Activated CD8-positive, alpha-beta memory T cell treated with anti-CD3 and anti-CD28 coated beads, Interleukin-2, amount 50 U/mL, for 4 hours (primary cell): ENCODE measurements at regions not wholly inside any gene's neighbourhood (a gene's known extent, or its start where the extent isn't known, plus 50 kb on each side); places are given as distances from the start of the nearest gene placed in this dataset.
"Not testable (repeated sequence)": the region's sequence is repeated elsewhere in the genome, so short reads cannot be mapped to it uniquely, and the experiment has no call there.

Source experiments
- DNase-seq: peaks from one replicate; pipeline ENCODE4 v3.0.0-alpha.2; 2020

DNA sequence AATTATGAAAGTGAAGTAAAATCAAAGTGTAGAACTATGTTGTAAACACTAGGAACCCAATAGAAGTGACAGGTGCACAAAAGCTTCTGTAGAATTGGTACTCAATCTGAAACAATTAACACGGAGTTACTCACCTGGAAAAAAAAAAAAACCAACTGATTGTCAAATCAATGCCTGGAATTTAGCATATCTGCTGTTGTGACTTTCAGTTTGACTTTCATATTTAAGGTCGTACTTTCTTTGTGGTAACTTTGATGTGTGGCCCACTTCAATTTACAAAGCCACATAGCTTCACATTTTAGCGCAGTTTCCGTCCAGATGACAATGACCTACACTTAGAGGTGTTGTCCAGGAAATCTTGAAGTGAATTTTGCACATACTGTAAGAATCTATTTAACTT is 1124.9 kb downstream of the STIM2 start:
- no peak for DNase-seq

DNA sequence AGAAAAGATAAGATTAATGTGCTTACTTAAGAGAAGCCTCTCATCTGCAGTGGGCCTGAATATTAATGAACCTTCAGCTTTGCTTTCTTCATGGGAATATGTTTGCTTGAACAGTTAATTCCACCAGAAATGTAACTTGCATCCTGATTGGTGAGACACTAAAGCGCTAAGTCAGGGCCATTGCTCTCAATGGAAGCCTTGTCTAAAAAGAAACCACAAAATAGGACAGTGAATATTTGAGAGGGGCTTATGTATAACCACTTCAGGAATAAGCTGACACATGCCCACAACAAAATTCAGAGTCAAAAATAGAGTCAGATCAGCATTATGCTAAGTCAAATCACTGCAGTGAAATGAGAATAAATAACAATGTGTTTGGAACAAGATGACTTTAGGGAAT is 1125.8 kb downstream of the STIM2 start:
- no peak for DNase-seq

DNA sequence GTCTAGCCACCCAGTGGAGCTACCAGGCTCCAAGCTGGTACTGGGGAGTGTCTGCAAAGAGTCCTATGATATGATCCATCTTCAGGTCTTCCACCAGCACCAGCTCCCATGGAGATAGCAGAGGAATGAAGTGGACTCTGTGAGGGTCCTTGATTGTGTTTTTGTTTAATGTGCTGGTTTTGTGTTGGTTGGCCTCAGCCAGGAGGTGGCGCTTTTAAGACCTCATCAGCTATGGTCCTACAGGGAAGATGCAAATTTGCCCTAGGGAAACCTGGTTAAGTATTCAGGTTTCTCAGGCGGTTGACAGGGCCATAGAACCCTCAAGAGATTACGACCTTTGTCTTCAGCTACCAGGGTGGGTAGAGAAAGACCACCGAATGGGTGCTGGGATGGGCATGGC is 1141.1 kb downstream of the STIM2 start:
- no peak for DNase-seq

DNA sequence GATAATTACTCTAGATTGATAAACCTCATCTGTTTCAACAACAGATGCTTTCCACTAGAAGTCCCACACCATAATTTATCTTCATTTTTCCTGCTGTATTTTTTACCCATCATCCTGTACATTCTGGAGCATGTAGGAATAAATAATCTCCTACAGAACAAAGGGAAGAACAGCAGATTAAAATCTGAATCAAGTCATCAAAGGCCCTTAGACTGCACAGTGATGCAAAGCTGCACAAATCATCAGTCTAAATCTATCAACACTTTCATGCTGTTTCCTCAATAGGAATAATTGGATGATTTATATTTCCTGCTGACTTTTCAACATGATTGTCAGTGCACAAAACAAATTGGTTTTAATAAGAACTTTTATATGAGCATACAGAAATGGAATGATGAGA is 1143.9 kb downstream of the STIM2 start:
- DNase-seq = no peak

DNA sequence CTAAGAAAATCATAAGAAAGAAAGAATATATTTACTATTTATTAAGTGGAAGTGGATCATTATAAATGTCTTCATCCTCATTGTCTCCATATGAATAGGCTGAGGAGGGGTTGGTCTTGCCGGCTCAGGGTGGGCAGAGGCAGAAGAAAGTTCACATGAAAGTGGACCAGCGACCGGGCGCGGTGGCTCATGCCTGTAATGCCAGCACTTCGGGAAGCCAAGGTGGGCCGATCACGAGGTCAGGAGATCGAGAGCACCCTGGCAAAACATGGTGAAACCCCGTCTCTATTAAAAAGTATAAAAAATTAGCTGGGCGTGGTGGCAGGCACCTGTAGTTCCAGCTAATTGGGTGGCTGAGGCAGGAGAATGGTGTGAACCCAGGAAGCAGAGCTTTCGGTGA is 1145.4 kb downstream of the STIM2 start:
- no peak for DNase-seq

DNA sequence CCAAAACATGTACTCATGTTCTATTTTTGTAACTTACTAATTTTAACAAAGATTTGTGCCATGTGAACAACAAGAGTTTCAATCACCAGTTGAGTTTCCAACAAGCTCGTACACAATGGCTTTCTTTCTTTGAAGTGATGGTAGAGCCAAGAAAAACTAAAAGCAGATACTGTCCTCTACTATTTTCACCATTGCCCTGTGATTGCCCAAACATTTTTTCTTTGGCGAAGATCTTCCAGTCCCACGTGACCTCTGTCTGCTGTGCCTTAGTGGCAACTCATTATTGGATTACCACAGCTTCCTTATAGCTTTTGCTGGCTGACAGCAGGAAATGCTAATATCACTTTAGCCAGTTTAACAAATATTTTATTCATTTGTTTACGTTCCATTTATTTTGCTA is 1147.1 kb downstream of the STIM2 start:
- DNase-seq = no peak

DNA sequence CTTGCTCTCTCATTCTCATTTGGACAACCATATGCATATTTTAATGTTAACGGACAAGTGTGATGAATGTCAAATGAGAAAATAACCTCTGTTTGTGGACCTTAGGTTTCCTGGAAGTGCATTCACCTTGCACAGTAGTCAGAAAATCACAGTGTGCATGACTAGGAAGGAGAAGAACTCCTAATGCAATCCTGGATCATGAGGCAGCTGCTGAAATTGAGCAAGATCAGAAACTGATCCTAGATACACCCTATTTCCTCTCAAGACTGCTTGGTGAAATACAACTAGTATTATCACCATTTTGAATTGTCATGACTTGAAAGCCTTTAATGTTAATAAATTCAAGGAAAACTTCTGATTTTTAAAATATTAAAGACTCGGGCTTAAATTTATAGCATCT is 1148.9 kb downstream of the STIM2 start:
- DNase-seq = no peak

DNA sequence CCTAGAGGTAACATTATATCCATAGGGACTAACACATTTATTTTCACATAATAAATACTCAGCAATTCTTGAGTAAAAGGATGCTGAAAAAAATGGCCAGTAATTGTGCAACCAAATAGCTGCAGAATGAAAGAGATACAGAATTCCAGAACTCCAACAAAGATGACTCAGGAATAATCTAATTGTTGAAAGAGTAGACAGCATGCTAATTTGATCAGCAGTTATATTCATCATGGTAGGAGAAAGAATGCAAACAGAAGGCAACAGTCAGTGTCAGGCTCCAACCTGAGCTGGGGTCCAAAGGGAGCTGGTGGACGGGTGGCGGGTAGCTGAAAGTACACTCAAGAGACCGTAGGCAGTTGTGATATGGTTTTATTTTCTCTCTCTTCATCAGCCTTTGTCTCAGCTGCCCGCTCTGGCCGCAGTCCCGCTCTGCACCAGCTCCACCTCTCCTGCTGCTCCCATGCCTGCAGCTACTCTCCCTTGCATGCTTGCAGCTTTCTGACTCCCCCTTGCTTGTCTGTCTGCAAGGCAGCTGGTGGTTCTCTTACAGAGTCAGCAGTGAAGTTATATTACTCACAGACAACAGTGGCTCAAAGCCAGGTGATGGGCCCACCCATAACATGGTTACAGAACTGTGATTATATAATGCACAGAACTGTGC is 1150.1 kb downstream of the STIM2 start:
- no peak for DNase-seq

DNA sequence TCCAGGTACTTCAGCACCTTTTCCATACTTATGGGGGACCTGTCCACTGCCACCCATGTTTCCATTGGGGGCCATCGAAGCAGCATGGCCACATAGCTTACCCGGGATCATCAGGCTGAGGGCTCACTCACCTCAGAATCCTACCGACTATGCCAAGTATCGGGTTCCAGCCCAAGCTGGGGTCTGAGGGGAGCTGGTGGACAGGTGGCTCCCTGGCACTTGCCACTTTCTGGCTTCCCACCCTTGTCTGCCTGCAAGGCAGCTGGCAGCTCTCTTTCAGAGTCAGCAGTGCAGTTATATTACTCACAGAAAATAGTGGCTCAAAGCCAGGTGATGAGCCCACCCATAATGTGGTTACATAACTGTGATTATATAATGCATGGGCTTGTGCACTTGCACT is 1153.8 kb downstream of the STIM2 start:
- DNase-seq = no peak

DNA sequence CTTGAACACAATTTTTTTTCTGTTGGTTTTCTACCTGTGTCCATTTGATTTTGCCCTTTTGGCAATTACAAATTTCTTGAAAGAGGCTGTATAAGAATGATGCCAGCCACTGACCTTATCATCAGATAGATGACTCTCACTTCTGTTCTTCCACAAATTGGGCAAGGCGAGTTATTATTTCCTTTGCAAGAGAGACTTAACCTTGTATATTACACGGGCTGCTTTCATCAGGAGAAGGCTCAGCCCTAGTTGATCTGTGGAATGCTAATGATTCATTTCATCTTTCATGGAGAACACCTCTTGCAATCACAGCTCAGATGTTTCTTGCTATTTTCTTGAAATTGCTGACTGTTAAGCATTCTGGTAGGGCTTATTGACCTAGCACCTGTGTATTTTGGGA is 1155.4 kb downstream of the STIM2 start:
- no peak for DNase-seq

DNA sequence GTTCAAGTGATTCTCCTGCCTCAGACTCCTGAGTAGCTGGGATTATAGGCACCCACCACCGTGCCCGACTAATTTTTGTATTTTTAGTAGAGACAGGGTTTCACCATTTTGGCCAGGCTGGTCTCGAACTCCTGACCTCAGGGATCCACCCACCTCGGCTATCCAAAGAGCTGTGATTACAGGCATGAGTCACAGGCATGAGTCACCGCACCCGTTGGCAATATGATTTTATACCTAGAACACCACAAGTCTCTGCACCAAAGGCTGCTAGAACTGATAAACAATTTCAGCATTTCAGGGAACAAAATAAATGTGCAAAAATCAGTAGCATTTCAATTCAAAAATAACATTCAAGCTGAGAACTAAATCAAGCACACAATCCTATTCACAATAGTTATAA is 1177.6 kb downstream of the STIM2 start:
- not testable (repeated sequence) for DNase-seq

DNA sequence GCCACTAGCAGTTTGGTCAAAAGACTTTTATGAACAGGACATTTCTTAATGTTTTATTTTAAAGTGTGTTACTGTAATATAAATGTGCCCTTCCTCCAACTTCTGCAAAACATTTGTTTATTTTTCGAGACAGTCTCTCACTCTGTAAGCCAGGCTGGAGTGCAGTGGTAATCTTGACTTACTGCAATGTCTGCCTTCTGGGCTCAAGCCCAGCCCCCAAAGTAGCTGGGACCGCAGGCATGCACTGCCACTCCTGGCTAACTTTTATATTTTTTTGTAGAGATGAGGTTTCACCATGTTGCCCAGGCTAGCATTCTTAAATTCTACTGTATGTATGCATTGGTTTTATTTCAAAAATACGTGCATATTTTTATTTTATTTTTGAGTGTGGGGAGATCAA is 1201.9 kb downstream of the STIM2 start:
- DNase-seq = no peak

DNA sequence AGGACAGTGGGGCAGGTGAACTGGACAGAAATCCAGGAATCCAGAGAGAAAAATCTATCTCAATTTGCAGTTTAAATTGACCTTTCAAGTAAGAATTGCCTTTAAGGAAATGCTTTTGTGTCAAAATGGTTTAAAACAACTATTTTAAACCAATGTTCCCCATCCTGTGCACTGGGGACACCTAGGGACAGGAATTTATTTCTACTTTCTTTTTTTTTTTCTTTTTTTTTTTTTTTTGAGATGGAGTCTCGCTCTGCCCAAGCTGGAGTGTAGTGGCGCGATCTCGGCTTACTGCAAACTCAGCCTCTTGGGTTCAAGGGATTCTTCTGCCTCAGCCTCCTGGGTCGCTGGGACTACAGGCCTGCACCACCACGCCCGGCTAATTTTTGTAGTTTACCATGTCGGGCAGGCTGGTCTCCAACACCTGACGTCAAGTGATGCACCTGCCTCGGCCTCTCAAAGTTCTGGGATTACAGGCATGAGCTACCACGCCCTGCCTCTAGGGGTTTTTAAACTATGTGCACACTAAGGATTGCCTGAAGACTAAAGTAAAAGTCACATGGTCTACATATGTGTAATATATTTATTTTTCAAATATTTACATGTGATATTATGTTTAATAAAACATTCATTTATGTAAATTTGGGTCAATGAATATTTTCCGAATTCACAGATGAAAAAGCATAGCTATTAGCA is 1213.4 kb downstream of the STIM2 start:
- no peak for DNase-seq

DNA sequence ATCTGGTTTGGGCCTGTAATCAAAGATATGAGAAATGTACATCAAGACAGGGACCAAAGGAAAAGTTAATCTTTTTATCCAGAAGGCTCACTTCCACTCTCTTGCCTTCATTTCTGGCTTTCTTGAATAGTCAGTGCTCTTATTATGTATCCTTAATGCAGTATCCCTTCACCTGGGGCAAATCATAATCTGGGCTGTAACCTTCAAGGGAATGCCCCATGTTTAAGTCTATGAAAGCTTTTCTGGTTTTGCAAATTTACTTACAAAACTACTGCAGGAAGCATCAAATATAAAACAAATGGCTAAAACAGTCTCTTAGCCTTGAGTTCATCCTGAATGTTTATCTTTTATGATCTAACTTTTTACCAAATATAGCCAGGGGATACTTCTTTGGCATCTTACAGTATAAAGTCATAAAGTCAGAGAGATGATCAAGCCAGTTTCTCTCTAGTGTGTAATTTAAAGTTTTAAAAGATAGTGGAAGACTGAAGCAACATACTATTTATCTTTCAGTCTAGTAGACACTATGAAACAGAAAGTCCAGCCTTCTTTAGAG is 1214.8 kb downstream of the STIM2 start:
- no peak for DNase-seq

DNA sequence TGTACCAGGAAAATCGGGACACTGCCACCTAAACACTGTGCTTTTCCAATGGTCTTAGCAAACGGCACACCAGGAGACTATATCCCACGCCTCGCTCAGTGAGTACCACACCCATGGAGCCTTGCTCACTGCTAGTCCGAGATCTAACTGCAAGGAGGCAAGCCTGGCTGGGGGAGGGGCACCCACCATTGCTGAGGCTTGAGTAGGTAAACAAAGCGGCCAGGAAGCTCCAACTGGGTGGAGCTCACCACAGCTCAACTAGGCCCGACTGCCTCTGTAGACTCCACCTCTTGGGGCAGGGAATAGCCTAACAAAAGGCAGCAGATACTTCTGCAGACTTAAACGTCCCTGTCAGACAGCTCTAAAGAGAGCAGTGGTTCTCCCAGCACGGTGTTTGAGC is 1216.6 kb downstream of the STIM2 start:
- not testable (repeated sequence) for DNase-seq

DNA sequence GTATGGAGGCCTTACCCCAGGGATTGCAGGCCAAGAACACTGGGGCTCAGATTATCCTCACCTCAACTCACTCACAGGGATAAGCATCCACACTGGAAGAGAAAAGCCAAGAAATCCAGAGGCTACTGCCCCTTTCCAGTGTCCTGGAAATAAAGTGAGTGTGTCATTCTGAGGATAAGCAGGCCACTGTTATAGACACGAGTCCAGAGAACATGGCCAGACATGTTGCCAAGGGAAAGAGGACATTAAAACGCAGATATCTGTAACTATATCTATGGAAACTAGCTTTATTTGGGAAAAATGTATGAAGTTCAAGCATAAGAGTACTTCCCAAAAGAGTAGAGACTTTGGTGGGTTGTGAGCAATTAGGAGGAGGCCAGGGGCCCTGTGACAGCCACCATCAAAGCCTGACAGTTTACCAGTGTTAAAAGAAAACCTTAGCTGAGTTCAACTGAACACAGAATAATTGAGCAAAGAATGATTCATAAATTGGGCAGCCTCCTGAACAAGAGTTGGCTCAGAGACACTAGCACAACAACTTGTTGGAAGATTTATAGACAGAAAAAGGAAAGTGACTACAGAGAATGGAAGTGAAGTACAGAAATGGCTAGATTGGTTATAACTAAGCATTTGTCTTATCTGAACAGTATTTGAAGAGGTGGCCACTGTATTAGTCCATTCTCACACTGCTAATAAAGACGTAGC is 1222.2 kb downstream of the STIM2 start:
- no peak for DNase-seq

DNA sequence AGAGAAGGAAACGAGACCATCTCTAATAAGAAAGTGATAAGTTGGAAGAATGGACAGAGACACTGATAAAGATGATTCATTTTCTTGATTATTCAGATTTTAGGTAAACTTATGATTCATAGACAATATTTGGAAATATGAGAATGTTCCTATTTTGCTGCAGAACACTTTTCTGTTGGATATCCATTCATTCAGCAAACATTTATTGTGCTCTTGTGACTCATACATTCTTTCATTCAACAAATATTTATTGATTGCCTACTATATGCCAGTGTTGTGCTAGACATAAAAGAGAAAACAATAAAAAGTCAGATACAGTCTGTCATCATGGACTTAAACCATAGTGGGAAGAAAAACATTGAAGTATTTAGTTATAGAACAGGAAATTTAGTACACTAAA is 1232.0 kb downstream of the STIM2 start:
- DNase-seq = no peak

DNA sequence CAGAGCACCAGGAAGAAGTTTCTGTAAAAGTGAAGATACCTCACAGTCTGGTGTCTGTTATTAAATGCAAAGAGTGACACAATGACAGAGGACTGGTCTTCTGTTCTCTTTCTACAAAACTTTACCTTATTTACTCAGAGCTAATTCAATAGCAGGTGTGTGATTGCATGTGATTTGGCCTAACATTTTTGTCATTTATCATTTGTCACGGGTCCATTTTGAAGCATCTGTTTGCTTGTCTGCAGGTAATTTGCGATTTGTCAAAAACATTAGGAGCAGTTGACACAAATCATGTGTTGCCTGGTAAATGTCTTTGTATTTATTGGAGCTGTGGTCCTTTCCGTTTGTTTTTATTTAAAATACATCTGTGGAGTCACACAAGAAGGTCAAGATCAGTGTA is 1232.4 kb downstream of the STIM2 start:
- DNase-seq = no peak

DNA sequence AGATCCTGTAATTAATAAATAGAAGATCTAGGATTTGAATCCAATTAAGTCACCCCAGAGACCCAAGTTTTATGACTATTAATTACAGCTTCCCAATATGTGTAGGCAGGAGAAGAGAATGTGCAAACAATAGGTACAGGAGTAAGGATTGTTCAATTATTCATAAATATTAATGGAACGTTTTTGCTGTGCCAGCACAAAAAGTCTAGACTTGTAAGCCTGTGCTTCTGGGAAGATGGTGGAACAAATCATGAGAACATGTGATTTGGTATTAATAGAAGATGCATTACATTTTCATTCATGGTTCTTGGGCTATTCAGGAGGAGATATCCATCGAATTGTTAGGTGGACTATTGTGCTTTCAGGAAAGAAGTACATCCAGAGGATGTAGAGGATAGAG is 1240.9 kb downstream of the STIM2 start:
- DNase-seq = no peak

DNA sequence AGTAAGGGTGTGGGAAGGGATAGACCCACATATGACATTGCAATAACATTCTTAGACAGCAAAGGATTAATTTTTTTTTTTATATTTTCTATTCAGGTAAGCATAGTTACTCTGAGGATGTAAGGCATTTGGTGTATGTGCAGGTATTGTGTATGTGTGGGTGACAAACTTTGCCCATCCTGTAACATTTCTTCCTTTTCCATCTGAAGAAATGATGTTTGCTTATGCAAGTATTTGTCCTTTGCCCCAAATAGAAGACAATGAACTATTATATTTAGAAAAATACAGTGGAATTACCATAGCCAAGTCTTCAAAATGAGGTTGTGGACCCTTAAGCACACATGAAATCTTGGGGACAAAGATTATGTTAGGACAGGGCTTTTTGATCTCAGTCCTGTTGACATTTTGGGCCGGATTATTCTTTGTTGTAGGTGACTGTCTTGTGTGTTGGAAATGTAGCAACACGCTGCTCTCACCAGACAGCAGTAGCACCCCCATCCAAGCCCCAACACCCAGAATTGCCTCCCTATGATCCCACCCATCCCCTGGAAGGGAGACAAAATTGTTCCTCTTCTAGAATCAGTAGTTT is 1244.7 kb downstream of the STIM2 start:
- DNase-seq = no peak

DNA sequence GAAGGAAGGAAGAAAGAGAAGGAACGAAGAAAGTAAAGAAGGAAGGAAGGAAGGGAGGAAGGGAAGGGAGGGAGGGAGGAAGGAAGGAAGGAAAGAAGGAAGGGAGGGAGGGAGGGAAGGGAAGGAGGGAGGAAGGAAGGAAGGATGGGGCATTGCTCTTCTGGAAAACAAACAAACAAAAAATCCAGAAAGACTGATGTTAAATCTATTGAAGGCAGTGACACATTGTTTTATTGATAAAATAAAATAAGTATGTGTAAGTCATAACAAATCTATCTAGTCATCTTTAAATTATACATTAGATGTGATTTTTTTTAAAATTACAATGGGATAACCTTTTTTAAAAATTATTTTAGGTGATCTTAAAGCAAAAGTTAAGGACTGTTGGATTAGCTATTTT is 1245.5 kb downstream of the STIM2 start:
- DNase-seq = no peak

DNA sequence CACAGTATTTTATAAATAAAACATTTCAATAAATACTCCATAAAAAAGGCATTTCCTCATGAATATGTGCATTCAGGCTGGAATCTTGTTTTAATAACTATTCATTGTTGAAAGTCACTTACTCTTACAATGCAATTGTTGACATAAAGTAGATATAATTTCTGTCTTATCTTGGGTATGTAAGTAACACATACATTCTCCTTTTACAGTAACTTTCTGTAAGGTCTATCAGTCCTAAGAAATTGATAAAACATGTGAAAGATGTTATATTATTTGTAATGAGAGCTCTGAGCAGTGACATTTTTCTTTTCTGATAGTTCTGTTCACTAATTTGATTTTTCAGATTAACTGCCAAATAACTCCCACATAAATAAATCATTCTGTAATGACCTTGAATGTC is 1249.2 kb downstream of the STIM2 start:
- DNase-seq = no peak

DNA sequence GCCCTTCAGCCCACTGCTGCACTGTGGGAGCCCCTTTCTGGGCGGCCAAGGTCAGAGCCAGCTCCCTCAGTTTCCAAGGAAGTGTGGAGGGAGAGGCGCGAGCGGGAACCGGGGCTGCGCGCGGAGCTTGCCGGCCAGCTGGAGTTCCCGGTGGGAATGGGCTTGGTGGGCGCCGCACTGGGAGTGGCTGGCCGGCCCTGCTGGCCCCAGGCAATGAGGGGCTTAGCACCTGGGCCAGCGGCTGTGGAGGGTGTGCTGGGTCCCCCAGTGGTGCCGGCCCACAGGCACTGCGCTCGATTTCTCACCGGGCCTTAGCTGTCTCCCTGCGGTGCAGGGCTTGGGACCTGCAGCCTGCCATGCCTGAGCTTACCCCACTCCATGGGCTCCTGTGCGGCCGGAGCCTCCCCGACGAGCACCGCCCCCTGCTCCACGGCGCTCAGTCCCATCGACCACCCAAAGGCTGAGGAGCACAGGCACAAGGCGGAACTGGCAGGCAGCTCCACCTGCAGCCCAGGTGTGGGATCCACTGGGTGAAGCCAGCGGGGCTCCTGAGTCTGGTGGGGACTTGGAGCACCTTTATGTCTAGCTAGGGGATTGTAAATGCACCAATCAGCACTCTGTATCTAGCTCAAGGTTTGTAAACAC is 1252.2 kb downstream of the STIM2 start:
- not testable (repeated sequence) for DNase-seq
